ENCODE measurements at regions not wholly inside any gene's neighbourhood (a gene's known extent, or its start where the extent isn't known, plus 50 kb on each side); places are given as distances from the start of the nearest gene placed in this dataset.

GRCh38 chr6:91213229-91213901 is 626.5 kb upstream of the MAP3K7 start:
- no peak for FAIRE-seq
- no TSS peak for BruUV-seq (replicated peaks)
- ChIA-PET CTCF (no interaction called here), SMC1A (ENCODE audit: uncharacterized antibody, unreplicated experiment) (interaction anchor here (1.3 kb wide), 1 partner anchor 29 kb away, joined by 3 read pairs; no protein-coding TSS in a partner anchor), POLR2A (no interaction called here), RAD21 (ENCODE audit: unreplicated experiment) (no interaction called here)
- in situ Hi-C loops (cut with MboI) = no loop called here
- no peaks in the 10 kb centered on the region for H4K20me1 ChIP-seq (ENCODE audit: control insufficient read depth, insufficient read depth)
- no peak overlapping the region for H3K27ac ChIP-seq (ENCODE audit: control insufficient read depth, insufficient read depth)
- H3K9me3 ChIP-seq (replicated peaks; ENCODE audit: control insufficient read depth, insufficient read depth, low read length) = no peaks in the 10 kb centered on the region
- H3K79me2 ChIP-seq (ENCODE audit: control insufficient read depth, insufficient read depth, low read length) = no peaks in the 10 kb centered on the region
- no peak for DNase-seq (ENCODE audit: low read depth, low spot score)
- H3K4me3 ChIP-seq = no peak overlapping the region
- no peaks in the 10 kb centered on the region for H3K27me3 ChIP-seq (replicated peaks in 1 of 2; ENCODE audit: control insufficient read depth in 2 of 2, insufficient read depth in 2 of 2, low read length in 1 of 2)
- no peak overlapping the region for H2AFZ ChIP-seq (ENCODE audit: control insufficient read depth, low read depth, low read length)
- H3K9ac ChIP-seq (ENCODE audit: control insufficient read depth, insufficient read depth, low read length) = no peak overlapping the region
- no peak overlapping the region for H3K4me2 ChIP-seq (ENCODE audit: control insufficient read depth, insufficient read depth)
- WGBS (ENCODE audit: insufficient coverage, insufficient replicate concordance, low lambda C conversion rate, missing lambda C conversion rate) = 4% methylated on average over 4 of the region's 5 CpGs
- intact Hi-C loops (cut with micrococcal nuclease; ENCODE audit: unreplicated experiment) = no loop called here
- no peaks in the 10 kb centered on the region for H3K36me3 ChIP-seq (ENCODE audit: control insufficient read depth in 2 of 2, insufficient read depth in 2 of 2, low read length in 1 of 2)
- H3K4me1 ChIP-seq (ENCODE audit: control insufficient read depth, insufficient read depth, low read length) = no peaks in the 10 kb centered on the region
- ATAC-seq = no peak
- TF ChIP-seq CUX1 (IDR thresholded peaks at IDR 0.05; ENCODE audit: insufficient replicate concordance, low read depth, low read length) = no peak
- TF ChIP-seq ZNF217 (IDR thresholded peaks at IDR 0.05) = no peak
- no peak for TF ChIP-seq PRDM15 (CRISPR knock-in tag; IDR thresholded peaks at IDR 0.05)
- TF ChIP-seq RELB (IDR thresholded peaks at IDR 0.05; ENCODE audit: low read depth) = no peak
- no peak for TF ChIP-seq TCF12 (IDR thresholded peaks at IDR 0.05; ENCODE audit: low read depth, low read length)
- no peak for TF ChIP-seq TAF1 (IDR thresholded peaks at IDR 0.05; ENCODE audit: borderline replicate concordance, low read depth, low read length)
- TF ChIP-seq POLR2A (IDR thresholded peaks at IDR 0.05; ENCODE audit: low read depth, low read length) = no peak
- TF ChIP-seq, protein P1, sequence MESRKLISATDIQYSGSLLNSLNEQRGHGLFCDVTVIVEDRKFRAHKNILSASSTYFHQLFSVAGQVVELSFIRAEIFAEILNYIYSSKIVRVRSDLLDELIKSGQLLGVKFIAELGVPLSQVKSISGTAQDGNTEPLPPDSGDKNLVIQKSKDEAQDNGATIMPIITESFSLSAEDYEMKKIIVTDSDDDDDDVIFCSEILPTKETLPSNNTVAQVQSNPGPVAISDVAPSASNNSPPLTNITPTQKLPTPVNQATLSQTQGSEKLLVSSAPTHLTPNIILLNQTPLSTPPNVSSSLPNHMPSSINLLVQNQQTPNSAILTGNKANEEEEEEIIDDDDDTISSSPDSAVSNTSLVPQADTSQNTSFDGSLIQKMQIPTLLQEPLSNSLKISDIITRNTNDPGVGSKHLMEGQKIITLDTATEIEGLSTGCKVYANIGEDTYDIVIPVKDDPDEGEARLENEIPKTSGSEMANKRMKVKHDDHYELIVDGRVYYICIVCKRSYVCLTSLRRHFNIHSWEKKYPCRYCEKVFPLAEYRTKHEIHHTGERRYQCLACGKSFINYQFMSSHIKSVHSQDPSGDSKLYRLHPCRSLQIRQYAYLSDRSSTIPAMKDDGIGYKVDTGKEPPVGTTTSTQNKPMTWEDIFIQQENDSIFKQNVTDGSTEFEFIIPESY (IDR thresholded peaks at IDR 0.05) = no peak
- no peak for TF ChIP-seq NFYA (IDR thresholded peaks at IDR 0.05; ENCODE audit: borderline replicate concordance, low read depth, low read length)

Data from GM12878 (cell line).